HEK293 (cell line): ENCODE measurements at regions not wholly inside any gene's neighbourhood (a gene's known extent, or its start where the extent isn't known, plus 50 kb on each side); places are given as distances from the start of the nearest gene placed in this dataset.

Experiments
- CTCF ChIP-seq: fragments of 450-650 bp; formaldehyde crosslinking; IDR thresholded peaks from 2 replicates; pipeline ENCODE4 v1.5.1; 2016; ENCODE audit warnings: missing biosample characterization, missing genetic modification characterization
- PRDM1 ChIP-seq: fragments of 450-650 bp; formaldehyde crosslinking; IDR thresholded peaks from 2 replicates; pipeline ENCODE4; 2016; ENCODE audit warnings: missing biosample characterization, missing genetic modification characterization
- REST ChIP-seq: fragments of 450-650 bp; formaldehyde crosslinking; IDR thresholded peaks from 2 replicates; pipeline ENCODE4 v1.5.1; 2016; ENCODE audit warnings: missing biosample characterization, missing genetic modification characterization
- SCRT2 ChIP-seq: fragments of 450-650 bp; formaldehyde crosslinking; IDR thresholded peaks from 2 replicates; pipeline ENCODE4 v1.5.1; 2016; ENCODE audit warnings: missing biosample characterization, missing genetic modification characterization
- TCF7L2 ChIP-seq: IDR thresholded peaks from 2 replicates; pipeline ENCODE4 v1.6.1; 2011; ENCODE audit warnings: low read depth, mild to moderate bottlenecking, inconsistent platforms, low read length, moderate library complexity, borderline replicate concordance
- ZBTB7A ChIP-seq: fragments of 450-650 bp; formaldehyde crosslinking; IDR thresholded peaks from 2 replicates; pipeline ENCODE4 v1.5.1; 2016; ENCODE audit warnings: low read depth, missing biosample characterization, missing genetic modification characterization
- ZNF302 ChIP-seq: fragments of 450-650 bp; formaldehyde crosslinking; IDR thresholded peaks from 2 replicates; pipeline ENCODE4 v1.5.1; 2016; ENCODE audit warnings: missing biosample characterization, missing genetic modification characterization, low read depth
- ZNF521 ChIP-seq: fragments of 450-650 bp; formaldehyde crosslinking; IDR thresholded peaks from 2 replicates; pipeline ENCODE4 v1.5.1; 2017; ENCODE audit warnings: missing biosample characterization, mild to moderate bottlenecking, missing genetic modification characterization
- ZNF530 ChIP-seq: fragments of 450-650 bp; formaldehyde crosslinking; IDR thresholded peaks from 2 replicates; pipeline ENCODE4 v1.5.1; 2016; ENCODE audit warnings: low read depth, missing biosample characterization, missing genetic modification characterization
- ZNF549 ChIP-seq: fragments of 450-650 bp; IDR thresholded peaks from 2 replicates; pipeline ENCODE4 v1.5.1; 2018; ENCODE audit warnings: missing biosample characterization, missing genetic modification characterization, mild to moderate bottlenecking, inconsistent platforms, moderate library complexity
- ZNF76 ChIP-seq: fragments of 450-650 bp; formaldehyde crosslinking; IDR thresholded peaks from 2 replicates; pipeline ENCODE4; 2016; ENCODE audit warnings: low read depth, missing biosample characterization, missing genetic modification characterization, borderline replicate concordance
- ZNF830 ChIP-seq: fragments of 450-650 bp; IDR thresholded peaks from 2 replicates; pipeline ENCODE4 v1.5.0; 2018; ENCODE audit warnings: missing biosample characterization, missing genetic modification characterization, low read depth, mild to moderate bottlenecking, moderate library complexity

GRCh38 chr6:25199544-25199943 lies 79.6 kb upstream of the CARMIL1 start:
- TF ChIP-seq ZNF549 (no peak), PRDM1 (tag by site-specific recombination) (no peak), ZNF521 (no peak), ZNF302 (tag by site-specific recombination) (no peak), TCF7L2 (no peak), CTCF (tag by site-specific recombination) (no peak), ZNF76 (tag by site-specific recombination) (no peak), ZNF830 (no peak), ZBTB7A (tag by site-specific recombination) (no peak), SCRT2 (tag by site-specific recombination) (no peak), ZNF530 (no peak), REST (tag by site-specific recombination) (no peak)
